GM18870 (cell line): ENCODE measurements at regions not wholly inside any gene's neighbourhood (a gene's known extent, or its start where the extent isn't known, plus 50 kb on each side); places are given as distances from the start of the nearest gene placed in this dataset.

ENCODE experiments used
- ATAC-seq: cut with Tn5 transposase; IDR thresholded peaks from one replicate; pipeline ENCODE4 v1.9.1; 2021; ENCODE audit warnings: moderate library complexity; ENCODE audit not compliant: unreplicated experiment

GRCh38 chr11:15577519-15577918 is 462.8 kb downstream of the INSC start:
- no peak for ATAC-seq

GRCh38 chr11:15579287-15580001 is 464.7 kb downstream of the INSC start:
- no peak for ATAC-seq

- ATAC-seq: no peak
These were observed 465.5 kb downstream of the INSC start for GRCh38 chr11:15580056-15580774.

- ATAC-seq: no peak
These were observed 466.0 kb downstream of the INSC start for GRCh38 chr11:15580775-15581095.

- no peak for ATAC-seq
These were observed 469.4 kb downstream of the INSC start for GRCh38 chr11:15584158-15584557.

- no peak for ATAC-seq
These were observed 471.0 kb downstream of the INSC start for GRCh38 chr11:15585602-15586331.

GRCh38 chr11:15586741-15587473 is 472.2 kb downstream of the INSC start:
- ATAC-seq: no peak

GRCh38 chr11:15589070-15589626 is 474.4 kb downstream of the INSC start:
- no peak for ATAC-seq

- no peak for ATAC-seq
These were observed 475.4 kb downstream of the INSC start for GRCh38 chr11:15590132-15590531.

- ATAC-seq: no peak
These were observed 476.4 kb downstream of the INSC start for GRCh38 chr11:15591112-15591537.

GRCh38 chr11:15594607-15595006 is 479.9 kb downstream of the INSC start:
- ATAC-seq: no peak

GRCh38 chr11:15599376-15599775 is 484.7 kb downstream of the INSC start:
- ATAC-seq: no peak

- no peak for ATAC-seq
These were observed 487.3 kb downstream of the INSC start for GRCh38 chr11:15602047-15602446.

GRCh38 chr11:15602785-15603567 is 488.3 kb downstream of the INSC start:
- ATAC-seq: no peak

GRCh38 chr11:15605094-15605493 is 490.4 kb downstream of the INSC start:
- ATAC-seq: no peak

- no peak for ATAC-seq
These were observed 492.8 kb downstream of the INSC start for GRCh38 chr11:15607361-15608036.

GRCh38 chr11:15609445-15609844 is 494.7 kb downstream of the INSC start:
- ATAC-seq: no peak

GRCh38 chr11:15610881-15611280 is 496.2 kb downstream of the INSC start:
- ATAC-seq: no peak

- no peak for ATAC-seq
These were observed 498.5 kb downstream of the INSC start for GRCh38 chr11:15613251-15613650.

- no peak for ATAC-seq
These were observed 499.1 kb downstream of the INSC start for GRCh38 chr11:15613789-15614188.
